ENCODE measurements at regions not wholly inside any gene's neighbourhood (a gene's known extent, or its start where the extent isn't known, plus 50 kb on each side); places are given as distances from the start of the nearest gene placed in this dataset.

DNA sequence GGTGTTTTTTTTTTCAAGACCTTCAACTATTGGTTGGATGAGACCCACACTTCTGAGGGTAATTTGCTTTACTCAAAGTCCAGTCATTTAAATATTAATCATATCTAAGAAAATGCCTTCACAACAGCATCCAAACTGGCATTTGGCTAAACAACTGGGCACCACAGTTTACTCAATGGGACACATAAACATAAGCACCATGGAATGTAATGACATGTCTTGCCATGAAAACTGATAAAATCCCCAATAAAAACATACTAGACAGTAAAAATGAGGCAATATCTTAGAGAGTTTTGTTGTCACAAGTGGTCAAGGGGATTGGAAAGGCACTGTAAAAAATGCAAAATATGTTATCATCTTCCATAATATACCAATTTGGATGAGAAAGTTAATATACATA is 838.8 kb upstream of the ADAMTS5 start:
- TF ChIP-seq ZFX (IDR thresholded peaks at IDR 0.05): no peak
- TF ChIP-seq CTCF (conservative IDR thresholded peaks at IDR 0.05): no peak
- H3K27ac ChIP-seq: no peak overlapping the region

DNA sequence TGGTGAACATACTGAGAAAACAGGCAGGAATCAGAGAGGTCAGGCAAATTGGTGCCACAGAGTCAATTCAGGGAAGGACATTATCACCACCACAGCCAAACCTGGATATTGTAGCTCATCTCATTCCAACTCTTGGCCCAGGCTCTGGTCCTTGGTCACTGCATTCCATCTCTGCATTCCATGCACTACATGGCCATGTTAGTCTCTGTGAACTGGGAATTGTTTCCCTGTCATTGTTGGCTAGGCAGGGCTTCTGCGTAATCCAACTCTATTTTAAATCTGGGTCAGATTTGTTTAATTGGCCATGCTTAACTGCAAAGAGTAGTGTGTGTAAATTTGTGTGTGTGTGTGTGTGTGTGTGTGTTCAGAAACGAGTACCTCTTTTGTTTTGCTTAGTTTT is 837.6 kb upstream of the ADAMTS5 start:
- H3K27ac ChIP-seq: no peak overlapping the region
- TF ChIP-seq CTCF (conservative IDR thresholded peaks at IDR 0.05) (no peak), ZFX (IDR thresholded peaks at IDR 0.05) (no peak)

DNA sequence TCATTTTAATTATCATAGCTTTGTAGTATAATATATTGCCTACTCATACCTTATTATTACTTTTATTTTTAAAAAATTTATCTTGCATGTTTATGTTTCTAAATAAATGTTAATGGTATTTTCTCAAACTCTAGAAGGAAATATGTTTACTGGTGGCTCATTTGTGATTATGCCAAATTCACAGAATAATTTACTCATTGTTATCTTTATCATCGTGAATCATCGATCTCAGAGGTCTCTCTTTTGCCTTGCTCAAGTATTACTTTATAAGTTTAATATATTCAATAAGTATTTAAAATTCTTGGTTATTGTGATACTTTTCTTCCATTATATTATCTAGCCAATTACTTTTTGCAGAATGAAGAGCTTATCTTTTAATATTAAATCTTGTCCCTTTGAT is 836.7 kb upstream of the ADAMTS5 start:
- TF ChIP-seq ZFX (IDR thresholded peaks at IDR 0.05) (no peak), CTCF (conservative IDR thresholded peaks at IDR 0.05) (no peak)
- H3K27ac ChIP-seq: no peak overlapping the region

GRCh38 chr21:27802816-27803475 is 836.1 kb upstream of the ADAMTS5 start:
- TF ChIP-seq CTCF (conservative IDR thresholded peaks at IDR 0.05) (peak; percentile 89), ZFX (IDR thresholded peaks at IDR 0.05) (no peak)
- no peak overlapping the region for H3K27ac ChIP-seq

DNA sequence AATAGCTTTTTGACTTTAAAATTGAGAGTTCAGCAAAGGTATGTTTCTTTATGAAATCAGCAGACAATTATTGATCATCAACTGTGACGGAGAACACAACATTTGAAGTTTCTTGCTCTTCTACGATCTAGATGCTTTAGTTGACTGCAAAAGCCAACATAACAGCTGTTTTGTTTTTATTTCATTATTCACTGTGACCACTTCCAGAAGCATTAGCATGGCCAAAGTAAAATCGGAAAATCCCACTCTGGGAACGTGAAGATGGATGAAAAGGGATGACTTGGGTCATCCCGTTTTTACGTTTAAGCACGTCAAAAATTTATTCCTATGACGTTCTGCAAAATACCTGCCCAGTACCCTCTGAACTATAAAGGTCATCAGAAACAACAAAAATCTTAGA is 833.0 kb upstream of the ADAMTS5 start:
- TF ChIP-seq ZFX (IDR thresholded peaks at IDR 0.05): no peak
- no peak for TF ChIP-seq CTCF (conservative IDR thresholded peaks at IDR 0.05)

DNA sequence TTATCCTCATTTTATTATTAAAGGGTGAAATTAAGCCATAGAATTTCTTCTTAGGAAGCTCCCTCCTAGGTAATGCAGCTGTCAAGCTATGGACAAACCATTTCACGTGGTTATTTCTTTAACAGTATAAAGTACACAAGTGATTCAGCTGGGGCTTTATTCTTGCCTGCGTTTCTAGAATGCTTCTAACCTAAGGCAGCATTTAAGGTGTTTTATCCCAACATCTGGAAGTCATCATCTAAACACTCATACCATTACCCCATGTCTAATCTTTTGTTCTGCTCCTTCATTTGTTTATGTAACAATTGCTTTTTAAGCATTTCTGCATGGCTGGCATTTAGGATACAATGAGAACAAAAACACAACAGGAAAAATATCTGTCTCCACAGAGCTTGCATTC is 829.2 kb upstream of the ADAMTS5 start:
- H3K27ac ChIP-seq: no peak overlapping the region
- TF ChIP-seq ZFX (IDR thresholded peaks at IDR 0.05) (no peak), CTCF (conservative IDR thresholded peaks at IDR 0.05) (no peak)

More for the DNA sequence above, 833.0 kb upstream of the ADAMTS5 start:
- no peak overlapping the region for H3K27ac ChIP-seq

DNA sequence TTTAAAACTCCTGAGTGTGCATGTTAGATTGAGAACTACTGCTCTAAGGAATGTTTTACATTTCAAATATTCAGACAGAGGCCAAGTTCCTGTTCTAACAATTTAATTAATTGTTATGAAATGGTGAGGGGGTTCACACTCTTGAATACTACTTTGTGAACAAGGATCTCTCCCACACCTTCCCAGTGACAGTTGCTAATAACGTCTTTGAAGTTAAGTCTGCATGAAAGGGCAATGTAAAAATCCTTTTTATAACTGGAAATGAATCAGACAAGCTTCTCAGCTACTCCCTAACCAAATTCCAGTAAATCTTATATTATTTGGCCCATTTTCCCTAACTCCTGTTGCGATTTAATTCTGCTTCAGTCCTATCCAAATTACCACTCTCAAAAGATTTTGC is 828.5 kb upstream of the ADAMTS5 start:
- TF ChIP-seq ZFX (IDR thresholded peaks at IDR 0.05): no peak
- no peak for TF ChIP-seq CTCF (conservative IDR thresholded peaks at IDR 0.05)
- no peak overlapping the region for H3K27ac ChIP-seq
